ENCODE measurements at regions not wholly inside any gene's neighbourhood (a gene's known extent, or its start where the extent isn't known, plus 50 kb on each side); places are given as distances from the start of the nearest gene placed in this dataset.

DNA sequence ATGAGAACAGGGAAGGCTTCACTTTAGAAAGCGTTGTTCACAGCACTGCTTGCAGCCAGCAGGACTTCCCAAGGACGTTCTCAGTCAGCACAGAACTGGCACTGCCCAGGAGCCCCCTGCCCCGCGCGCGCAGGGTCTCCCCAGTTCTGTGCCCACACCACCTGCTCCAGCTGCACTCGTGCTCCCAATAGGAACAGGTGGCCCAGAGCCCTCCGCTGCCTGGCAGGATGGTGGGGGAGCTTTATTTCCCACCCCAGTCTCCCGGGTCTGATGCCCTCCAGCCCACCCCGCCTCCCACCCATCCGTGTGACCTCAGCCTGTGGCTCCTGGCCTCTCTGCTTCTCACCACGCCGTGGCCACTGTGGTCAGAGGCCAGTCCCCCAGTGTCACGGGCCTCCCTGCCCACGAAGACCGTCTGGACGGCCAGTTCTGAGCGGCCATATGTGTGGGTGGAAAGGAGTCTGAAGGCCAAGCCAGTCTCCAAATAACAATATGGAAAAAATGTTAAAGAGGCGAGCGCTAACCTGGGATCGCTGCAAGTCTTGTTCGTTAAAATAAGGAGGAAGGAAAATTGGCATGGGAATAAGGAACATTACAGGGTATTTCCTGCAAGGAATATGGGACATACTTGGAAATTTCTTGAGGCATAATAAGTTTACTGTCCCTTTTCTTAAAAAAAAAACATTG lies 54.6 kb upstream of the PCSK6 start:
- no peak for DNase-seq
- no peaks in the 10 kb centered on the region for H3K9me3 ChIP-seq (ENCODE audit: control insufficient read depth in 2 of 3, insufficient read depth in 1 of 3, low read length in 3 of 3)
- no peaks in the 10 kb centered on the region for H3K27me3 ChIP-seq (ENCODE audit: control insufficient read depth, insufficient read depth, low read length)
- H3K36me3 ChIP-seq (ENCODE audit: control insufficient read depth in 2 of 3, insufficient read depth in 3 of 3, low read length in 3 of 3): no peaks in the 10 kb centered on the region
- no peak overlapping the region for H3K9ac ChIP-seq (ENCODE audit: low read length in 3 of 3)
- no peaks in the 10 kb centered on the region for H3K4me1 ChIP-seq (ENCODE audit: control insufficient read depth in 2 of 3, insufficient read depth in 2 of 3, low read depth in 1 of 3, low read length in 3 of 3)
- FAIRE-seq: no peak
- H3K27ac ChIP-seq (ENCODE audit: low read depth in 2 of 2, low read length in 2 of 2): no peak overlapping the region
- intact Hi-C loops (cut with DNase I): no loop called here
- H3K4me3 ChIP-seq (ENCODE audit: low read length in 3 of 3): no peak overlapping the region
- TF ChIP-seq, protein P1, sequence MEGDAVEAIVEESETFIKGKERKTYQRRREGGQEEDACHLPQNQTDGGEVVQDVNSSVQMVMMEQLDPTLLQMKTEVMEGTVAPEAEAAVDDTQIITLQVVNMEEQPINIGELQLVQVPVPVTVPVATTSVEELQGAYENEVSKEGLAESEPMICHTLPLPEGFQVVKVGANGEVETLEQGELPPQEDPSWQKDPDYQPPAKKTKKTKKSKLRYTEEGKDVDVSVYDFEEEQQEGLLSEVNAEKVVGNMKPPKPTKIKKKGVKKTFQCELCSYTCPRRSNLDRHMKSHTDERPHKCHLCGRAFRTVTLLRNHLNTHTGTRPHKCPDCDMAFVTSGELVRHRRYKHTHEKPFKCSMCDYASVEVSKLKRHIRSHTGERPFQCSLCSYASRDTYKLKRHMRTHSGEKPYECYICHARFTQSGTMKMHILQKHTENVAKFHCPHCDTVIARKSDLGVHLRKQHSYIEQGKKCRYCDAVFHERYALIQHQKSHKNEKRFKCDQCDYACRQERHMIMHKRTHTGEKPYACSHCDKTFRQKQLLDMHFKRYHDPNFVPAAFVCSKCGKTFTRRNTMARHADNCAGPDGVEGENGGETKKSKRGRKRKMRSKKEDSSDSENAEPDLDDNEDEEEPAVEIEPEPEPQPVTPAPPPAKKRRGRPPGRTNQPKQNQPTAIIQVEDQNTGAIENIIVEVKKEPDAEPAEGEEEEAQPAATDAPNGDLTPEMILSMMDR (IDR thresholded peaks at IDR 0.05; ENCODE audit: borderline replicate concordance, extremely low read depth, insufficient read depth): no peak

GRCh38 chr15:101543431-101543830 lies 53.9 kb upstream of the PCSK6 start:
- H3K4me3 ChIP-seq (ENCODE audit: low read length in 3 of 3): no peak overlapping the region
- no peak overlapping the region for H3K9ac ChIP-seq (ENCODE audit: low read length in 3 of 3)
- H3K36me3 ChIP-seq (ENCODE audit: control insufficient read depth in 2 of 3, insufficient read depth in 3 of 3, low read length in 3 of 3): no peaks in the 10 kb centered on the region
- intact Hi-C loops (cut with DNase I): no loop called here
- DNase-seq (no peak), FAIRE-seq (no peak)
- H3K9me3 ChIP-seq (ENCODE audit: control insufficient read depth in 2 of 3, insufficient read depth in 1 of 3, low read length in 3 of 3): peaks cover 0 to under 1% (median 0%) of the 10 kb centered on the region in 3 donors
- H3K27ac ChIP-seq (ENCODE audit: low read depth in 2 of 2, low read length in 2 of 2): no peak overlapping the region
- TF ChIP-seq, protein P1 (IDR thresholded peaks at IDR 0.05; ENCODE audit: borderline replicate concordance, extremely low read depth, insufficient read depth): no peak
- no peaks in the 10 kb centered on the region for H3K4me1 ChIP-seq (ENCODE audit: control insufficient read depth in 2 of 3, insufficient read depth in 2 of 3, low read depth in 1 of 3, low read length in 3 of 3)
- H3K27me3 ChIP-seq (ENCODE audit: control insufficient read depth, insufficient read depth, low read length): no peaks in the 10 kb centered on the region

DNA sequence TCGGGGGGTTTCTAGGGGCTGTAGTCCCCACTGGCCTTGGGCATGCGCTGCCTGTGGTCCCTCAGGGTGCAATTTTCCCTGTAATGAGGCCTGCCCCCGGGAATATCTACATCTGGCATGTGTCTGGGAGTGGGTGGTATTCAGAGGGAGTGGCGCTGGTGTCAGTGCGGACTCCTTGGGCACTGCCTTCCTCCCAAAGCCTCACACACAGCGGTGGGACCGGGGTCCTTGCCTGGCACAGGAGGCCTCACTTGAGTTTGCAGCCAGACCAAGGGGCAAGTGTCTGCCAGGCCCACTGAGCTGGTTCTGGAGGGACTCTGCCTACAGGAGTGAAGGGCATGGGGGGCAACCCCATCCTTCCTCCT lies 53.5 kb upstream of the PCSK6 start:
- Histone ChIP-seq H3K27ac (ENCODE audit: low read depth in 2 of 2, low read length in 2 of 2) (no peak overlapping the region), H3K36me3 (ENCODE audit: control insufficient read depth in 2 of 3, insufficient read depth in 3 of 3, low read length in 3 of 3) (no peaks in the 10 kb centered on the region), H3K4me3 (ENCODE audit: low read length in 3 of 3) (no peak overlapping the region), H3K9ac (ENCODE audit: low read length in 3 of 3) (no peak overlapping the region), H3K9me3 (ENCODE audit: control insufficient read depth in 2 of 3, insufficient read depth in 1 of 3, low read length in 3 of 3) (peaks cover 0 to 3% (median 0%) of the 10 kb centered on the region in 3 donors), H3K4me1 (ENCODE audit: control insufficient read depth in 2 of 3, insufficient read depth in 2 of 3, low read depth in 1 of 3, low read length in 3 of 3) (no peaks in the 10 kb centered on the region), H3K27me3 (ENCODE audit: control insufficient read depth, insufficient read depth, low read length) (no peaks in the 10 kb centered on the region)
- no peak for FAIRE-seq
- TF ChIP-seq, protein P1 (IDR thresholded peaks at IDR 0.05; ENCODE audit: borderline replicate concordance, extremely low read depth, insufficient read depth): no peak
- intact Hi-C loops (cut with DNase I): no loop called here
- DNase-seq: no peak

Data from kidney (tissue), 13 donors.